ENCODE measurements at regions not wholly inside any gene's neighbourhood (a gene's known extent, or its start where the extent isn't known, plus 50 kb on each side); places are given as distances from the start of the nearest gene placed in this dataset.

- TF ChIP-seq CTCF (IDR thresholded peaks at IDR 0.05; ENCODE audit: insufficient read depth, low read depth, low read length): no peak
- TF ChIP-seq EZH2 (IDR thresholded peaks at IDR 0.05; ENCODE audit: insufficient read depth, low read length): no peak
- Mint-ChIP-seq H3K4me3 (ENCODE audit: unreplicated experiment) (peak overlapping the region; percentile 66), H3K9me3 (ENCODE audit: unreplicated experiment) (no peaks in the 10 kb centered on the region), H3K4me1 (ENCODE audit: low read depth, unreplicated experiment) (peaks cover 47% of the 10 kb centered on the region), H3K36me3 (ENCODE audit: low read depth, unreplicated experiment) (no peaks in the 10 kb centered on the region), H3K27ac (ENCODE audit: unreplicated experiment) (peak overlapping the region; percentile 95), H3K27me3 (ENCODE audit: low read depth, unreplicated experiment) (no peaks in the 10 kb centered on the region)
- H3K4me1 ChIP-seq (ENCODE audit: insufficient read depth, low read length): peaks cover 14% of the 10 kb centered on the region
- H4K20me1 ChIP-seq (ENCODE audit: insufficient read depth, low read length): no peaks in the 10 kb centered on the region
- H3K36me3 ChIP-seq (ENCODE audit: insufficient read depth, low read length): no peaks in the 10 kb centered on the region
- H2AFZ ChIP-seq (ENCODE audit: low read depth, low read length): no peak overlapping the region
- H3K79me2 ChIP-seq (ENCODE audit: insufficient read depth, low read length): no peaks in the 10 kb centered on the region
- no peak overlapping the region for H3K27ac ChIP-seq (ENCODE audit: low read depth, low read length)
- H3K4me2 ChIP-seq (ENCODE audit: low read length): no peak overlapping the region
- H3K9ac ChIP-seq (ENCODE audit: low read length): no peak overlapping the region
- FAIRE-seq: peak; percentile 56
- H3K4me3 ChIP-seq (ENCODE audit: insufficient read depth, low read depth, low read length): no peak overlapping the region
- DNase-seq (ENCODE audit: low read depth): no peak
- no peaks in the 10 kb centered on the region for H3K9me3 ChIP-seq (ENCODE audit: insufficient read depth, low read depth, low read length)
- no peaks in the 10 kb centered on the region for H3K27me3 ChIP-seq (ENCODE audit: insufficient read depth, low read length)
These were observed 1065.9 kb upstream of the CITED2 start for GRCh38 chr6:140440223-140440835.

GRCh38 chr6:140438346-140438735 is 1063.9 kb upstream of the CITED2 start:
- Mint-ChIP-seq H3K9me3 (ENCODE audit: unreplicated experiment) (peaks cover 15% of the 10 kb centered on the region), H3K36me3 (ENCODE audit: low read depth, unreplicated experiment) (peaks cover 4% of the 10 kb centered on the region), H3K27ac (ENCODE audit: unreplicated experiment) (peak overlapping the region; percentile 97), H3K27me3 (ENCODE audit: low read depth, unreplicated experiment) (no peaks in the 10 kb centered on the region), H3K4me3 (ENCODE audit: unreplicated experiment) (no peak overlapping the region), H3K4me1 (ENCODE audit: low read depth, unreplicated experiment) (peaks cover 47% of the 10 kb centered on the region)
- Histone ChIP-seq H4K20me1 (ENCODE audit: insufficient read depth, low read length) (no peaks in the 10 kb centered on the region), H3K27ac (ENCODE audit: low read depth, low read length) (no peak overlapping the region), H3K27me3 (ENCODE audit: insufficient read depth, low read length) (no peaks in the 10 kb centered on the region), H3K9me3 (ENCODE audit: insufficient read depth, low read depth, low read length) (peaks cover 8% of the 10 kb centered on the region), H3K4me1 (ENCODE audit: insufficient read depth, low read length) (peaks cover 11% of the 10 kb centered on the region), H3K9ac (ENCODE audit: low read length) (no peak overlapping the region), H3K36me3 (ENCODE audit: insufficient read depth, low read length) (no peaks in the 10 kb centered on the region), H2AFZ (ENCODE audit: low read depth, low read length) (no peak overlapping the region), H3K4me3 (ENCODE audit: insufficient read depth, low read depth, low read length) (no peak overlapping the region), H3K79me2 (ENCODE audit: insufficient read depth, low read length) (no peaks in the 10 kb centered on the region), H3K4me2 (ENCODE audit: low read length) (no peak overlapping the region)
- DNase-seq (ENCODE audit: low read depth) (peak; percentile 37), FAIRE-seq (peak; percentile 54)
- TF ChIP-seq CTCF (IDR thresholded peaks at IDR 0.05; ENCODE audit: insufficient read depth, low read depth, low read length): no peak
- TF ChIP-seq EZH2 (IDR thresholded peaks at IDR 0.05; ENCODE audit: insufficient read depth, low read length): no peak

GRCh38 chr6:140437619-140438345 is 1063.3 kb upstream of the CITED2 start:
- H3K4me1 ChIP-seq (ENCODE audit: insufficient read depth, low read length): peaks cover 11% of the 10 kb centered on the region
- H3K4me1 Mint-ChIP-seq (ENCODE audit: low read depth, unreplicated experiment): peaks cover 47% of the 10 kb centered on the region
- H3K9me3 ChIP-seq (ENCODE audit: insufficient read depth, low read depth, low read length): peaks cover 10% of the 10 kb centered on the region
- H2AFZ ChIP-seq (ENCODE audit: low read depth, low read length): no peak overlapping the region
- H3K36me3 ChIP-seq (ENCODE audit: insufficient read depth, low read length): no peaks in the 10 kb centered on the region
- no peak overlapping the region for H3K9ac ChIP-seq (ENCODE audit: low read length)
- H3K9me3 Mint-ChIP-seq (ENCODE audit: unreplicated experiment): peaks cover 20% of the 10 kb centered on the region
- H3K4me3 Mint-ChIP-seq (ENCODE audit: unreplicated experiment): no peak overlapping the region
- FAIRE-seq (no peak), DNase-seq (ENCODE audit: low read depth) (no peak)
- H3K27ac Mint-ChIP-seq (ENCODE audit: unreplicated experiment): peak overlapping the region; percentile 97
- H3K27me3 ChIP-seq (ENCODE audit: insufficient read depth, low read length): no peaks in the 10 kb centered on the region
- no peaks in the 10 kb centered on the region for H3K27me3 Mint-ChIP-seq (ENCODE audit: low read depth, unreplicated experiment)
- no peak overlapping the region for H3K4me2 ChIP-seq (ENCODE audit: low read length)
- H3K4me3 ChIP-seq (ENCODE audit: insufficient read depth, low read depth, low read length): no peak overlapping the region
- peaks cover 4% of the 10 kb centered on the region for H3K36me3 Mint-ChIP-seq (ENCODE audit: low read depth, unreplicated experiment)
- no peak overlapping the region for H3K27ac ChIP-seq (ENCODE audit: low read depth, low read length)
- no peaks in the 10 kb centered on the region for H3K79me2 ChIP-seq (ENCODE audit: insufficient read depth, low read length)
- H4K20me1 ChIP-seq (ENCODE audit: insufficient read depth, low read length): no peaks in the 10 kb centered on the region
- TF ChIP-seq CTCF (IDR thresholded peaks at IDR 0.05; ENCODE audit: insufficient read depth, low read depth, low read length) (no peak), EZH2 (IDR thresholded peaks at IDR 0.05; ENCODE audit: insufficient read depth, low read length) (no peak)
